ENCODE measurements at regions not wholly inside any gene's neighbourhood (a gene's known extent, or its start where the extent isn't known, plus 50 kb on each side); places are given as distances from the start of the nearest gene placed in this dataset.
"Not testable (repeated sequence)": the region's sequence is repeated elsewhere in the genome, so short reads cannot be mapped to it uniquely, and the experiment has no call there.

DNA sequence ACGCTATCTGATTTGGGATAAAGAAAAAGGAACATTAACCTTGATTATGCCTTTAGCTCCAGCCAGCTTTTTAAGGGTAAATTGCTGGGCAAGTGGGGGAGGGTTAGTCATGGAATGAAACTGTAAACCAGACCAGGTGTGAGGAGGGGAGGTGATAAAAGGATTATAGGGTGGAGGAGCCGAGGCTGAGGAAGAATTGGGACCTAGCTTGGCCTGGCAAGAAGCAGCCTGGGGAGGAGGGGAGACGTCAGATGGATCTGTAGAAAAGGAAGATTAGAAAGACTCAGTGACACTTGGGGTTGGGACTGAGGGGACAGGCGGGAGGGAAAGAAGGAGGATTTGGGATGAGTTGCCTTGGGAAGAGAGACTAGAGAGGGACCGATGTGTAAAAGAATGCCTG is 590.8 kb upstream of the MDGA2 start:
- H3K27me3 ChIP-seq (ENCODE audit: control insufficient read depth, insufficient read depth, low read length); H3K9me3 ChIP-seq (ENCODE audit: control insufficient read depth, low read depth, low read length); H3K9ac ChIP-seq (ENCODE audit: low read length); H3K27ac ChIP-seq (ENCODE audit: low read length); H3K36me3 ChIP-seq (ENCODE audit: control insufficient read depth, low read depth, low read length); H3K4me3 ChIP-seq (ENCODE audit: low read length): not testable (repeated sequence)
- H3K4me1 ChIP-seq (ENCODE audit: control insufficient read depth, low read depth, low read length), result peaks cover 12% of the 10 kb centered on the region

DNA sequence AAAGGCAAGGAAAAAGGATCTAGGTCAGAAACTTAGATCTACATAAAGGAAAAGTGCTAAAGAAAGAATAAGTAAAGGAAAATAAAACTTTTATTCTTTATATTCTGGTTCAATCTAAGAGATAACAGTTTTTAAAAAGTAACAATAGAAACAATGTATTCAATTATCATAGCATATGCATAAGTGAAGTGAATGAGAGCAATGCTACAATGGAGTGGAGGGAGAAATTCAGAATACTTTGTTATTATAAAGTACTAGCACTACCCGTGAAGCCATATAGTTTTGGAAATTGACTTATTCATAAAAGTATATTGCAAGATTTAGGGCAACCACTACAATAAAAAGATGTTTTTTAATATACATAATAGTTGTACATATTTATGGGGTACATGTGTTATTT is 586.0 kb upstream of the MDGA2 start:
- no peak overlapping the region for H3K4me3 ChIP-seq (ENCODE audit: low read length)
- H3K4me1 ChIP-seq (ENCODE audit: control insufficient read depth, low read depth, low read length), result peaks cover 8% of the 10 kb centered on the region
- no peak overlapping the region for H3K9ac ChIP-seq (ENCODE audit: low read length)
- H3K27ac ChIP-seq (ENCODE audit: low read length), result no peak overlapping the region
- no peaks in the 10 kb centered on the region for H3K36me3 ChIP-seq (ENCODE audit: control insufficient read depth, low read depth, low read length)
- H3K9me3 ChIP-seq (ENCODE audit: control insufficient read depth, low read depth, low read length), result no peaks in the 10 kb centered on the region
- H3K27me3 ChIP-seq (ENCODE audit: control insufficient read depth, insufficient read depth, low read length), result no peaks in the 10 kb centered on the region

- not testable (repeated sequence) for H3K4me1 ChIP-seq (ENCODE audit: control insufficient read depth, low read depth, low read length); H3K9me3 ChIP-seq (ENCODE audit: control insufficient read depth, low read depth, low read length); H3K27ac ChIP-seq (ENCODE audit: low read length); H3K4me3 ChIP-seq (ENCODE audit: low read length); H3K27me3 ChIP-seq (ENCODE audit: control insufficient read depth, insufficient read depth, low read length); H3K36me3 ChIP-seq (ENCODE audit: control insufficient read depth, low read depth, low read length); H3K9ac ChIP-seq (ENCODE audit: low read length)
Observed at GRCh38 chr14:48260394-48261295, 585.2 kb upstream of the MDGA2 start.

- H3K27me3 ChIP-seq (ENCODE audit: control insufficient read depth, insufficient read depth, low read length); H3K9ac ChIP-seq (ENCODE audit: low read length); H3K27ac ChIP-seq (ENCODE audit: low read length); H3K36me3 ChIP-seq (ENCODE audit: control insufficient read depth, low read depth, low read length); H3K4me1 ChIP-seq (ENCODE audit: control insufficient read depth, low read depth, low read length); H3K9me3 ChIP-seq (ENCODE audit: control insufficient read depth, low read depth, low read length); H3K4me3 ChIP-seq (ENCODE audit: low read length): not testable (repeated sequence)
Observed at GRCh38 chr14:48259876-48260275, 584.5 kb upstream of the MDGA2 start.

GRCh38 chr14:48259232-48259631 is 583.8 kb upstream of the MDGA2 start:
- H3K27me3 ChIP-seq (ENCODE audit: control insufficient read depth, insufficient read depth, low read length); H3K9me3 ChIP-seq (ENCODE audit: control insufficient read depth, low read depth, low read length); H3K36me3 ChIP-seq (ENCODE audit: control insufficient read depth, low read depth, low read length); H3K9ac ChIP-seq (ENCODE audit: low read length); H3K27ac ChIP-seq (ENCODE audit: low read length); H3K4me1 ChIP-seq (ENCODE audit: control insufficient read depth, low read depth, low read length): not testable (repeated sequence)
- H3K4me3 ChIP-seq (ENCODE audit: low read length), result peak overlapping the region; percentile 27

DNA sequence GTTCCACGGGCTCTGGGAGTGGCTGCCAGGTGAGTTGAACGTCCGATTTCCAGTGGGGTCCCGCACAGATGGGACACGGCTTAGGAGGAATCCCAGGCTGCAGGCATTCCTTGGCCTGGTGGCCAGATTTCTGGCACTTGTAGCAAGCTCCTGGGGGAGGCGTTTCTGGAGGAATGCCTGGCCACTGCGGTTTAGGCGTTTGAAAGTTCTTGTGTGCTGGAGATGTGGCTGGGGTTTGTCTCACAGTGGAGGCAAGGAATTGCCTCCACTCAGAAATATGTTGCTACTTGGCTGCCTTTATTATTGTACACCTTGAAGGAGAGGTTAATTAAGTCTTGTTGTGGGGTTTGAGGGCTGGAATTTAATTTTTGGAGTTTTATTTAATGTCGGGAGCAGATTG is 583.3 kb upstream of the MDGA2 start:
- Histone ChIP-seq H3K4me1 (ENCODE audit: control insufficient read depth, low read depth, low read length) (peaks cover 10% of the 10 kb centered on the region), H3K4me3 (ENCODE audit: low read length) (peak overlapping the region; percentile 27)
- not testable (repeated sequence) for H3K9me3 ChIP-seq (ENCODE audit: control insufficient read depth, low read depth, low read length); H3K27ac ChIP-seq (ENCODE audit: low read length); H3K27me3 ChIP-seq (ENCODE audit: control insufficient read depth, insufficient read depth, low read length); H3K9ac ChIP-seq (ENCODE audit: low read length); H3K36me3 ChIP-seq (ENCODE audit: control insufficient read depth, low read depth, low read length)

DNA sequence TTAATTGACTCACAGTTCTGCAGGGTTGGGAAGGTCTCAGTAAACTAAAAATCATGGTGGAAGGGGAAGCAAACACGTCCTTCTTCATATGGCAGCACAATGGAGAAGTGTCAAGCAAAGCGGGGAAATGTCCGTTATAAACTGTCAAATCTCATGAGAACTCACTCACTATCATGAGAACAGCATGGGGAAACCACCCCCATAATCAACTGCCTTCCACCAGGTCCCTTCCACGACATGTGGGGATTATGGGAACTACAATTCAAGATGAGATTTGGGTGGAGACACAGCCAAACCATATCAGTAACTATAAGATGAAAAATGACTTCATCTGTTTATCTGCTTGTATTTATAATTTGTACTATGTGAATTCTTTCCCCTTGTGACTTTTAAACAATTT is 577.6 kb upstream of the MDGA2 start:
- H3K4me3 ChIP-seq (ENCODE audit: low read length), result no peak overlapping the region
- H3K27me3 ChIP-seq (ENCODE audit: control insufficient read depth, insufficient read depth, low read length), result no peaks in the 10 kb centered on the region
- no peak overlapping the region for H3K27ac ChIP-seq (ENCODE audit: low read length)
- no peak overlapping the region for H3K9ac ChIP-seq (ENCODE audit: low read length)
- peaks cover 3% of the 10 kb centered on the region for H3K4me1 ChIP-seq (ENCODE audit: control insufficient read depth, low read depth, low read length)
- H3K9me3 ChIP-seq (ENCODE audit: control insufficient read depth, low read depth, low read length), result no peaks in the 10 kb centered on the region
- H3K36me3 ChIP-seq (ENCODE audit: control insufficient read depth, low read depth, low read length), result no peaks in the 10 kb centered on the region

DNA sequence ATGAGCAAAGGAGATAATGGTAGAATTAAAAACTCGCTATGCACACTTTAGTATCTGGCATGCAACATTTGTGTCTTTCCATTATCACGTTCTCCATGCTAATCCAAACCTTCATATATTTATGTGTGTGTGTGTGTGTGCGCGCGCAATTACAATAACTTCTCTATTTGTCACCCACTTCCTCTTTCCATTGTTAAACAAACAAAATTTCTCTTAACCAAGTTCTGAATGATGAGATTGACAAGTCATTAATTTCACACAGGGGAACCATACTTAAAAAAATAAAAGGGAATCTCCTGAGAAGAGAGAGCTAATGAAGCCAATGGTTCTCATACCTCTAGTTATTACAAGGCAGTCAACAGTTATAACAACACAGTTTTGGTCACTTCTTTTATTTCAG is 575.9 kb upstream of the MDGA2 start:
- Histone ChIP-seq H3K9ac (ENCODE audit: low read length) (no peak overlapping the region), H3K27me3 (ENCODE audit: control insufficient read depth, insufficient read depth, low read length) (no peaks in the 10 kb centered on the region), H3K4me3 (ENCODE audit: low read length) (no peak overlapping the region), H3K9me3 (ENCODE audit: control insufficient read depth, low read depth, low read length) (no peaks in the 10 kb centered on the region), H3K4me1 (ENCODE audit: control insufficient read depth, low read depth, low read length) (peaks cover 3% of the 10 kb centered on the region), H3K27ac (ENCODE audit: low read length) (no peak overlapping the region), H3K36me3 (ENCODE audit: control insufficient read depth, low read depth, low read length) (no peaks in the 10 kb centered on the region)

GRCh38 chr14:48250575-48250974 is 575.2 kb upstream of the MDGA2 start:
- no peaks in the 10 kb centered on the region for H3K36me3 ChIP-seq (ENCODE audit: control insufficient read depth, low read depth, low read length)
- H3K4me1 ChIP-seq (ENCODE audit: control insufficient read depth, low read depth, low read length), result peaks cover 3% of the 10 kb centered on the region
- no peak overlapping the region for H3K9ac ChIP-seq (ENCODE audit: low read length)
- no peaks in the 10 kb centered on the region for H3K9me3 ChIP-seq (ENCODE audit: control insufficient read depth, low read depth, low read length)
- H3K4me3 ChIP-seq (ENCODE audit: low read length), result no peak overlapping the region
- no peak overlapping the region for H3K27ac ChIP-seq (ENCODE audit: low read length)
- no peaks in the 10 kb centered on the region for H3K27me3 ChIP-seq (ENCODE audit: control insufficient read depth, insufficient read depth, low read length)

GRCh38 chr14:48247977-48248376 is 572.6 kb upstream of the MDGA2 start:
- Histone ChIP-seq H3K4me1 (ENCODE audit: control insufficient read depth, low read depth, low read length) (no peaks in the 10 kb centered on the region), H3K27me3 (ENCODE audit: control insufficient read depth, insufficient read depth, low read length) (no peaks in the 10 kb centered on the region), H3K27ac (ENCODE audit: low read length) (no peak overlapping the region), H3K4me3 (ENCODE audit: low read length) (no peak overlapping the region), H3K9me3 (ENCODE audit: control insufficient read depth, low read depth, low read length) (no peaks in the 10 kb centered on the region), H3K9ac (ENCODE audit: low read length) (no peak overlapping the region), H3K36me3 (ENCODE audit: control insufficient read depth, low read depth, low read length) (no peaks in the 10 kb centered on the region)

DNA sequence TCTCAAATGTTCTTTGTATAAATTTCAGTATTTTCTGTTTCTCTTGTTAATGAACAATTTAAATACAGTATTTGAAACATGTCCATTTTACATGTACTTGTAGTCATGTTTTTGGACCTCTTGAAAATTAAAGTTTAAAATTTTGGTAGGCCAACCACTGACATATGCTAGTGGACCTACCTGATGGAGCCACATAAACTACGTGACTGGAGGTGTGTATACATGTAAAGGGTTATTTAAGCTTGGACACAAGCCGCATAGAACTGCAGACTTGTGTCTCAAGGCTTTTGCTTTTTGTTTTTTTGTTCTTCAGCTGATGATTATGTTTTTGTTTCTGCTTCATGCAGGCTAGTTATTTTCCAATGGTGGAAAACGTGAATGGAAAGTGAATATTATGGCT is 568.5 kb upstream of the MDGA2 start:
- H3K9ac ChIP-seq (ENCODE audit: low read length), result no peak overlapping the region
- no peak overlapping the region for H3K27ac ChIP-seq (ENCODE audit: low read length)
- H3K4me1 ChIP-seq (ENCODE audit: control insufficient read depth, low read depth, low read length), result no peaks in the 10 kb centered on the region

DNA sequence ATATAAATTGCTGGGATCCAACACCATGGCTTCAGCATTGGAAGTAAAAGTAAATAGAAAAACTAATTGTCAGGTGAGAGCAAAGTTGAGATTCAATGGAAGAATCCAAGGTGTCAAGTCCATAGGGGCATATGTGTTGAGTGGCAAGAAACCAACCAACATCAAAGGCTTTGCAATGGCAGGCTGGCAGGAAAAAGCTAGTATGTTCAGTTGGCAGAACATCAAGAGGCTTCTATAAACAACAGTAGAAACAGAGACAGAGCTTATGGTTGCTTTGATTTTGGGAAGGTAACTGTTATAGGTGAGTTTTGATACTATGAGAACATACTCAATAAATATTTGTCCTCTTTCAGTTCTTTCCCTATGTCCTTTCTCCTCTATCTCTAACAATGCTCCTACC is 553.7 kb upstream of the MDGA2 start:
- Histone ChIP-seq H3K9ac (ENCODE audit: low read length) (no peak overlapping the region), H3K27me3 (ENCODE audit: control insufficient read depth, insufficient read depth, low read length) (no peaks in the 10 kb centered on the region), H3K9me3 (ENCODE audit: control insufficient read depth, low read depth, low read length) (no peaks in the 10 kb centered on the region), H3K4me1 (ENCODE audit: control insufficient read depth, low read depth, low read length) (no peaks in the 10 kb centered on the region), H3K36me3 (ENCODE audit: control insufficient read depth, low read depth, low read length) (no peaks in the 10 kb centered on the region), H3K27ac (ENCODE audit: low read length) (no peak overlapping the region), H3K4me3 (ENCODE audit: low read length) (no peak overlapping the region)

More for the DNA sequence above, 568.5 kb upstream of the MDGA2 start:
- H3K36me3 ChIP-seq (ENCODE audit: control insufficient read depth, low read depth, low read length), result no peaks in the 10 kb centered on the region
- no peaks in the 10 kb centered on the region for H3K27me3 ChIP-seq (ENCODE audit: control insufficient read depth, insufficient read depth, low read length)
- H3K4me3 ChIP-seq (ENCODE audit: low read length), result no peak overlapping the region
- no peaks in the 10 kb centered on the region for H3K9me3 ChIP-seq (ENCODE audit: control insufficient read depth, low read depth, low read length)
